NCI-H69 (cell line): ENCODE measurements at regions not wholly inside any gene's neighbourhood (a gene's known extent, or its start where the extent isn't known, plus 50 kb on each side); places are given as distances from the start of the nearest gene placed in this dataset.
"Not testable (repeated sequence)": the region's sequence is repeated elsewhere in the genome, so short reads cannot be mapped to it uniquely, and the experiment has no call there.

Experiments
- DNase-seq: peaks from one replicate; lab custom pipeline; 2025; lab: John Stamatoyannopoulos, UW

GRCh38 chr6:144395826-144396225 lies 110.7 kb downstream of the UTRN start:
- DNase-seq: no peak

GRCh38 chr6:144397141-144397540 lies 112.0 kb downstream of the UTRN start:
- DNase-seq: no peak

GRCh38 chr6:144400321-144400720 lies 115.2 kb downstream of the UTRN start:
- DNase-seq: no peak

- no peak for DNase-seq
Observed at GRCh38 chr6:144401736-144402733, 116.9 kb downstream of the UTRN start.

GRCh38 chr6:144402750-144403149 lies 117.6 kb downstream of the UTRN start:
- DNase-seq: no peak

- DNase-seq: no peak
Observed at GRCh38 chr6:144405163-144405562, 120.0 kb downstream of the UTRN start.

- no peak for DNase-seq
Observed at GRCh38 chr6:144406796-144407195, 121.7 kb downstream of the UTRN start.

- no peak for DNase-seq
Observed at GRCh38 chr6:144408161-144408560, 123.0 kb downstream of the UTRN start.

- DNase-seq: no peak
Observed at GRCh38 chr6:144410059-144410458, 124.9 kb downstream of the UTRN start.

GRCh38 chr6:144410574-144410973 lies 125.4 kb downstream of the UTRN start:
- DNase-seq: not testable (repeated sequence)

- DNase-seq: peak; percentile 50
Observed at GRCh38 chr6:144411531-144412165, 126.5 kb downstream of the UTRN start.

- no peak for DNase-seq
Observed at GRCh38 chr6:144413418-144413817, 128.3 kb downstream of the UTRN start.

- peak; percentile 21 for DNase-seq
Observed at GRCh38 chr6:144415014-144415413, 129.9 kb downstream of the UTRN start.

- no peak for DNase-seq
Observed at GRCh38 chr6:144415835-144416237, 130.7 kb downstream of the UTRN start.

GRCh38 chr6:144416244-144416643 lies 131.1 kb downstream of the UTRN start:
- no peak for DNase-seq

GRCh38 chr6:144416773-144417172 lies 131.6 kb downstream of the UTRN start:
- no peak for DNase-seq

GRCh38 chr6:144417681-144418080 lies 132.5 kb downstream of the UTRN start:
- DNase-seq: no peak

GRCh38 chr6:144418959-144419545 lies 133.9 kb downstream of the UTRN start:
- no peak for DNase-seq

GRCh38 chr6:144423167-144423566 lies 138.0 kb downstream of the UTRN start:
- DNase-seq: no peak

- DNase-seq: no peak
Observed at GRCh38 chr6:144429753-144430152, 144.6 kb downstream of the UTRN start.

GRCh38 chr6:144433446-144433845 lies 148.3 kb downstream of the UTRN start:
- DNase-seq: not testable (repeated sequence)

- DNase-seq: no peak
Observed at GRCh38 chr6:144434308-144434990, 149.3 kb downstream of the UTRN start.
